DMS53 (cell line): ENCODE measurements at regions not wholly inside any gene's neighbourhood (a gene's known extent, or its start where the extent isn't known, plus 50 kb on each side); places are given as distances from the start of the nearest gene placed in this dataset.
A peak's percentile ranks its signal among the peaks of the same experiment; 100 is the strongest.

ENCODE experiments used
- DNase-seq: peaks from one replicate; lab custom pipeline; 2025; lab: John Stamatoyannopoulos, UW

- no peak for DNase-seq
Measured at GRCh38 chr6:1551249-1551648, 58.5 kb upstream of the FOXC1 start.

GRCh38 chr6:1552296-1552761 lies 57.4 kb upstream of the FOXC1 start:
- peak; percentile 24 for DNase-seq

- no peak for DNase-seq
Measured at GRCh38 chr6:1553562-1554083, 56.1 kb upstream of the FOXC1 start.

GRCh38 chr6:1554141-1554475 lies 55.6 kb upstream of the FOXC1 start:
- DNase-seq = no peak

GRCh38 chr6:1554476-1555310 lies 55.0 kb upstream of the FOXC1 start:
- DNase-seq = no peak

GRCh38 chr6:1558388-1558787 lies 51.3 kb upstream of the FOXC1 start:
- no peak for DNase-seq
